HEK293 (cell line): ENCODE measurements at regions not wholly inside any gene's neighbourhood (a gene's known extent, or its start where the extent isn't known, plus 50 kb on each side); places are given as distances from the start of the nearest gene placed in this dataset.

Source experiments
- CTCF ChIA-PET: fragments of 350-600 bp; formaldehyde crosslinking; extraction: SDS; loops from one replicate; lab custom pipeline; 2021; ENCODE audit warnings: antibody characterized with exemption; lab: Yijun Ruan, JAX
- POLR2A ChIA-PET: fragments of 300-600 bp; formaldehyde crosslinking; extraction: SDS; loops from one replicate; lab custom pipeline; 2020; ENCODE audit warnings: antibody characterized with exemption, inconsistent platforms; lab: Yijun Ruan, JAX
- H3K27ac ChIP-seq: fragments of 200-500 bp; sonication (Bioruptor generic); 2 replicates; pipeline ENCODE4 v1.5.1; 2014; ENCODE audit warnings: low read depth, low read length, control low read depth, inconsistent platforms; ENCODE audit errors: extremely low read depth
- H3K36me3 ChIP-seq, 2 experiments: fragments of 200-500 bp in 1 of 2; sonication (Bioruptor generic) in 1 of 2; 1 replicate in 1 of 2; 2 replicates in 1 of 2; pipeline ENCODE4 v1.5.1; 2014 to 2017; ENCODE audit warnings: inconsistent platforms in 2 of 2, low read length in 2 of 2; ENCODE audit not compliant: control insufficient read depth in 2 of 2, insufficient read depth in 1 of 2
- H3K4me1 ChIP-seq: fragments of 200-500 bp; sonication (Bioruptor generic); 2 replicates; pipeline ENCODE4 v1.5.1; 2014; ENCODE audit warnings: mild to moderate bottlenecking, low read length, inconsistent platforms; ENCODE audit not compliant: control insufficient read depth, insufficient read depth
- H3K4me3 ChIP-seq: 2 replicates; pipeline ENCODE4 v1.5.1; 2011; ENCODE audit warnings: low read depth, mild to moderate bottlenecking, control low read depth, low read length, moderate library complexity
- H3K9me3 ChIP-seq: fragments of 200-500 bp; sonication (Bioruptor generic); 2 replicates; pipeline ENCODE4 v1.5.1; 2014; ENCODE audit warnings: low read depth, low read length, inconsistent platforms; ENCODE audit not compliant: control insufficient read depth, insufficient read depth
- EGR2 ChIP-seq: fragments of 450-650 bp; formaldehyde crosslinking; IDR thresholded peaks from 2 replicates; pipeline ENCODE4 v1.5.1; 2016; ENCODE audit warnings: low read depth, missing biosample characterization, missing genetic modification characterization
- GLIS1 ChIP-seq: fragments of 450-650 bp; formaldehyde crosslinking; IDR thresholded peaks from 2 replicates; pipeline ENCODE4 v1.5.1; 2016; ENCODE audit warnings: missing biosample characterization, missing genetic modification characterization
- GLIS2 ChIP-seq: fragments of 450-650 bp; formaldehyde crosslinking; IDR thresholded peaks from 2 replicates; pipeline ENCODE4 v1.5.1; 2016; ENCODE audit warnings: missing biosample characterization, missing genetic modification characterization
- KLF10 ChIP-seq: fragments of 450-650 bp; IDR thresholded peaks from 2 replicates; pipeline ENCODE4 v1.5.1; 2018; ENCODE audit warnings: missing biosample characterization, mild to moderate bottlenecking, missing genetic modification characterization
- KLF7 ChIP-seq: fragments of 450-650 bp; formaldehyde crosslinking; IDR thresholded peaks from 2 replicates; pipeline ENCODE4 v1.5.1; 2016; ENCODE audit warnings: missing biosample characterization, missing genetic modification characterization, borderline replicate concordance
- PRDM10 ChIP-seq: fragments of 450-650 bp; formaldehyde crosslinking; IDR thresholded peaks from 2 replicates; pipeline ENCODE4 v1.5.1; 2016; ENCODE audit warnings: missing biosample characterization, missing genetic modification characterization
- REPIN1 ChIP-seq: fragments of 450-650 bp; formaldehyde crosslinking; IDR thresholded peaks from 2 replicates; pipeline ENCODE4 v1.5.1; 2017; ENCODE audit warnings: missing biosample characterization, missing genetic modification characterization, low read depth
- SP2 ChIP-seq: fragments of 450-650 bp; formaldehyde crosslinking; IDR thresholded peaks from 2 replicates; pipeline ENCODE4 v1.5.1; 2016; ENCODE audit warnings: missing biosample characterization, missing genetic modification characterization
- TCF7L2 ChIP-seq: IDR thresholded peaks from 2 replicates; pipeline ENCODE4 v1.6.1; 2011; ENCODE audit warnings: low read depth, mild to moderate bottlenecking, inconsistent platforms, low read length, moderate library complexity, borderline replicate concordance
- ZBTB1 ChIP-seq: fragments of 450-650 bp; formaldehyde crosslinking; IDR thresholded peaks from 2 replicates; pipeline ENCODE4 v1.5.1; 2016; ENCODE audit warnings: missing biosample characterization, missing genetic modification characterization
- ZBTB7A ChIP-seq: fragments of 450-650 bp; formaldehyde crosslinking; IDR thresholded peaks from 2 replicates; pipeline ENCODE4 v1.5.1; 2016; ENCODE audit warnings: low read depth, missing biosample characterization, missing genetic modification characterization
- ZNF155 ChIP-seq: fragments of 450-650 bp; formaldehyde crosslinking; IDR thresholded peaks from 2 replicates; pipeline ENCODE4 v1.5.1; 2016; ENCODE audit warnings: missing biosample characterization, missing genetic modification characterization
- ZNF174 ChIP-seq: fragments of 450-650 bp; formaldehyde crosslinking; IDR thresholded peaks from 2 replicates; pipeline ENCODE4 v1.5.0; 2017; ENCODE audit warnings: missing biosample characterization, mild to moderate bottlenecking, missing genetic modification characterization
- ZNF544 ChIP-seq: fragments of 450-650 bp; formaldehyde crosslinking; IDR thresholded peaks from 2 replicates; pipeline ENCODE4 v1.5.0; 2017; ENCODE audit warnings: missing biosample characterization, missing genetic modification characterization
- ZNF549 ChIP-seq: fragments of 450-650 bp; IDR thresholded peaks from 2 replicates; pipeline ENCODE4 v1.5.1; 2018; ENCODE audit warnings: missing biosample characterization, missing genetic modification characterization, mild to moderate bottlenecking, inconsistent platforms, moderate library complexity
- ZNF558 ChIP-seq: fragments of 450-650 bp; formaldehyde crosslinking; IDR thresholded peaks from 2 replicates; pipeline ENCODE4 v1.5.1; 2016; ENCODE audit warnings: missing biosample characterization, missing genetic modification characterization
- ZNF580 ChIP-seq: fragments of 450-650 bp; formaldehyde crosslinking; IDR thresholded peaks from 2 replicates; pipeline ENCODE4 v1.5.1; 2016; ENCODE audit warnings: missing biosample characterization, missing genetic modification characterization
- ZNF658 ChIP-seq: fragments of 450-650 bp; formaldehyde crosslinking; IDR thresholded peaks from 2 replicates; pipeline ENCODE4; 2016; ENCODE audit warnings: missing biosample characterization, missing genetic modification characterization
- ZNF701 ChIP-seq: fragments of 450-650 bp; formaldehyde crosslinking; IDR thresholded peaks from 2 replicates; pipeline ENCODE4 v1.5.1; 2016; ENCODE audit warnings: missing biosample characterization, missing genetic modification characterization
- ZSCAN30 ChIP-seq: fragments of 450-650 bp; IDR thresholded peaks from 2 replicates; pipeline ENCODE4 v1.5.1; 2018; ENCODE audit warnings: missing biosample characterization, mild to moderate bottlenecking, missing genetic modification characterization, moderate library complexity

- Histone ChIP-seq H3K27ac (no peak overlapping the region), H3K36me3 (no peaks in the 10 kb centered on the region), H3K9me3 (no peaks in the 10 kb centered on the region), H3K4me1 (no peaks in the 10 kb centered on the region), H3K4me3 (no peak overlapping the region)
- CTCF ChIA-PET, result no interaction called here
- TF ChIP-seq KLF10, result no peak
- TF ChIP-seq ZNF558, result no peak
- TF ChIP-seq ZNF658, result no peak
- no peak for TF ChIP-seq KLF7 (tag by site-specific recombination)
- TF ChIP-seq ZSCAN30 (tag by site-specific recombination), result no peak
- TF ChIP-seq PRDM10 (tag by site-specific recombination), result no peak
- no peak for TF ChIP-seq ZBTB7A
- TF ChIP-seq ZNF580 (tag by site-specific recombination), result no peak
- no peak for TF ChIP-seq GLIS2
- no peak for TF ChIP-seq SP2 (tag by site-specific recombination)
- POLR2A ChIA-PET, result interaction anchor here (0.6 kb wide), 1 partner anchor 401 kb away, joined by 3 read pairs; no protein-coding TSS in a partner anchor
Measured at GRCh38 chr6:140956571-140957369, 1176.0 kb upstream of the GJE1 start.

GRCh38 chr6:140940251-140940925 is 1192.3 kb upstream of the GJE1 start:
- CTCF ChIA-PET, result interaction anchor here (0.6 kb wide), 2 partner anchors 463 to 965 kb away, joined by 4 to 6 read pairs; no protein-coding TSS in a partner anchor
- H3K9me3 ChIP-seq, result no peaks in the 10 kb centered on the region
- H3K36me3 ChIP-seq, result no peaks in the 10 kb centered on the region
- no peak overlapping the region for H3K27ac ChIP-seq
- POLR2A ChIA-PET, result no interaction called here
- no peak for TF ChIP-seq REPIN1
- no peak for TF ChIP-seq EGR2 (tag by site-specific recombination)
- TF ChIP-seq GLIS1 (tag by site-specific recombination), result no peak
- TF ChIP-seq ZBTB1 (tag by site-specific recombination), result no peak
- TF ChIP-seq ZNF544 (tag by site-specific recombination), result no peak
- no peak for TF ChIP-seq ZNF701
- no peak for TF ChIP-seq ZNF549
- TF ChIP-seq ZNF155 (tag by site-specific recombination), result no peak
- TF ChIP-seq ZNF174 (tag by site-specific recombination), result no peak
- TF ChIP-seq TCF7L2, result no peak
- no peaks in the 10 kb centered on the region for H3K4me1 ChIP-seq
- H3K4me3 ChIP-seq, result no peak overlapping the region
